CD8-positive, alpha-beta memory T cell (primary cell): ENCODE measurements at regions not wholly inside any gene's neighbourhood (a gene's known extent, or its start where the extent isn't known, plus 50 kb on each side); places are given as distances from the start of the nearest gene placed in this dataset.

ENCODE experiments used
- CTCF ChIA-PET: fragments of 350-600 bp; sonication (Branson Sonifier 250); formaldehyde crosslinking; loops from one replicate; lab custom pipeline; 2021; ENCODE audit warnings: antibody characterized with exemption; lab: Charles Lee
- POLR2A ChIA-PET: fragments of 350-600 bp; sonication (Branson Sonifier 250); formaldehyde crosslinking; loops from one replicate; lab custom pipeline; 2021; ENCODE audit warnings: antibody characterized with exemption; lab: Charles Lee
- DNase-seq, 5 donors: peaks; one replicate each; pipeline versions ENCODE4 v3.0.0 to v3.0.0-alpha.2; 2020 to 2022; ENCODE audit warnings: mixed read lengths in 1 of 5
- H3K27ac ChIP-seq: one replicate; pipeline ENCODE4 v1.7.0; 2013; ENCODE audit warnings: low read depth, mild to moderate bottlenecking, low read length, moderate library complexity
- H3K27me3 ChIP-seq: 2 replicates; pipeline ENCODE4 v1.7.0; 2013; ENCODE audit warnings: low read length, mild to moderate bottlenecking; ENCODE audit not compliant: insufficient read depth, poor library complexity, severe bottlenecking
- H3K36me3 ChIP-seq: 2 replicates; pipeline ENCODE4 v1.7.0; 2013; ENCODE audit warnings: mild to moderate bottlenecking, low read length, moderate library complexity; ENCODE audit not compliant: insufficient read depth
- H3K4me1 ChIP-seq: 2 replicates; pipeline ENCODE4 v1.7.0; 2013; ENCODE audit warnings: mild to moderate bottlenecking, low read length, moderate library complexity; ENCODE audit not compliant: insufficient read depth
- H3K4me3 ChIP-seq: 2 replicates; pipeline ENCODE4 v1.7.0; 2013; ENCODE audit warnings: mild to moderate bottlenecking, low read length
- H3K9me3 ChIP-seq: 2 replicates; pipeline ENCODE4 v1.7.0; 2013; ENCODE audit warnings: mild to moderate bottlenecking, low read length
- H3K27ac Mint-ChIP-seq, 8 donors: one replicate each; pipeline ENCODE4 v1.8.0; 2020 to 2021; ENCODE audit warnings: mixed read lengths in 8 of 8, mild to moderate bottlenecking in 6 of 8, inconsistent platforms in 3 of 8, moderate library complexity in 3 of 8
- H3K27me3 Mint-ChIP-seq, 2 donors: one replicate each; pipeline ENCODE4 v1.8.0; 2020 to 2021; ENCODE audit warnings: mixed read lengths in 2 of 2, mild to moderate bottlenecking in 1 of 2, moderate library complexity in 1 of 2
- H3K36me3 Mint-ChIP-seq, 3 donors: one replicate each; pipeline ENCODE4 v1.8.0; 2020 to 2021; ENCODE audit warnings: mixed read lengths in 3 of 3, inconsistent platforms in 1 of 3, mild to moderate bottlenecking in 1 of 3
- H3K4me1 Mint-ChIP-seq, 3 donors: one replicate each; pipeline ENCODE4 v1.8.0; 2020 to 2021; ENCODE audit warnings: mixed read lengths in 3 of 3, inconsistent platforms in 1 of 3, mild to moderate bottlenecking in 1 of 3
- H3K4me3 Mint-ChIP-seq, 7 donors: one replicate each; pipeline ENCODE4 v1.8.0; 2020 to 2021; ENCODE audit warnings: mixed read lengths in 7 of 7, mild to moderate bottlenecking in 6 of 7, moderate library complexity in 4 of 7, inconsistent platforms in 2 of 7
- H3K9me3 Mint-ChIP-seq, 5 donors: one replicate each; pipeline ENCODE4 v1.8.0; 2020 to 2022; ENCODE audit warnings: mixed read lengths in 5 of 5, mild to moderate bottlenecking in 3 of 5, moderate library complexity in 2 of 5, inconsistent platforms in 1 of 5

DNA sequence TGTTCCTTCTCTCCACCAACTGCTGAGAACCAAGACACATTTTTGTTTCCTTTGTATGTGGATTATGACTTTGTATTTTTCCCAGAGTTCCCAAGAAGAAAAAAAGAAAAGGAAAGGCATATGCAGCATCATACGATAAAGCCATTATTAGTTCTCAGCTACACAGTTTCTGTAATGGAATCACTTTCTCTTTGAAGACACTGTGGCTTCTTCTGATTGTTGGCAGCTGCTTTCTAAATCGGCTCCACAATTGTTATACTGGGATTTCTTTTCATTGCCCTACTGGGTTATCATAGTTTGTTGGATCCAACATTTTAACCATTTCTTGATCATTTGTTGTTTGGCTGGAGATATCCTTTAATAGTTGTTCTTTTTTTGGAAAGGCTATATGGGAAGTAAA lies 89.5 kb upstream of the HIVEP3 start:
- no peaks in the 10 kb centered on the region for H3K27me3 ChIP-seq
- peaks cover 28 to 58% (median 38%) of the 10 kb centered on the region in 3 donors for H3K4me1 Mint-ChIP-seq
- no peak overlapping the region for H3K27ac Mint-ChIP-seq
- no peaks in the 10 kb centered on the region for H3K27me3 Mint-ChIP-seq
- H3K9me3 Mint-ChIP-seq: no peaks in the 10 kb centered on the region
- ChIA-PET CTCF (no interaction called here), POLR2A (no interaction called here)
- H3K4me3 Mint-ChIP-seq: no peak overlapping the region
- no peak for DNase-seq
- H3K9me3 ChIP-seq: no peaks in the 10 kb centered on the region
- peaks cover 0 to 3% (median 2%) of the 10 kb centered on the region in 3 donors for H3K36me3 Mint-ChIP-seq
- no peaks in the 10 kb centered on the region for H3K4me1 ChIP-seq
- no peak overlapping the region for H3K4me3 ChIP-seq
- H3K36me3 ChIP-seq: no peaks in the 10 kb centered on the region
- H3K27ac ChIP-seq: no peak overlapping the region

GRCh38 chr1:42006836-42007235 lies 88.1 kb upstream of the HIVEP3 start:
- no peaks in the 10 kb centered on the region for H3K36me3 ChIP-seq
- H3K27ac ChIP-seq: no peak overlapping the region
- no peak overlapping the region for H3K4me3 ChIP-seq
- ChIA-PET POLR2A (no interaction called here), CTCF (no interaction called here)
- no peaks in the 10 kb centered on the region for H3K4me1 ChIP-seq
- H3K9me3 Mint-ChIP-seq: no peaks in the 10 kb centered on the region
- H3K4me3 Mint-ChIP-seq: no peak overlapping the region
- no peak for DNase-seq
- no peaks in the 10 kb centered on the region for H3K27me3 ChIP-seq
- H3K36me3 Mint-ChIP-seq: peaks cover 0 to 3% (median 2%) of the 10 kb centered on the region in 3 donors
- H3K27me3 Mint-ChIP-seq: no peaks in the 10 kb centered on the region
- H3K27ac Mint-ChIP-seq: no peak overlapping the region
- no peaks in the 10 kb centered on the region for H3K9me3 ChIP-seq
- peaks cover 28 to 58% (median 33%) of the 10 kb centered on the region in 3 donors for H3K4me1 Mint-ChIP-seq

- no peak overlapping the region for H3K27ac Mint-ChIP-seq
- no peaks in the 10 kb centered on the region for H3K27me3 Mint-ChIP-seq
- H3K4me3 ChIP-seq: no peak overlapping the region
Observed at GRCh38 chr1:42006093-42006492, 87.4 kb upstream of the HIVEP3 start.

GRCh38 chr1:42005530-42005929 lies 86.8 kb upstream of the HIVEP3 start:
- Histone ChIP-seq H3K4me3 (no peak overlapping the region), H3K36me3 (no peaks in the 10 kb centered on the region), H3K27ac (no peak overlapping the region), H3K4me1 (no peaks in the 10 kb centered on the region), H3K27me3 (no peaks in the 10 kb centered on the region), H3K9me3 (no peaks in the 10 kb centered on the region)
- CTCF ChIA-PET: no interaction called here
- POLR2A ChIA-PET: no interaction called here
- peaks cover 20 to 62% (median 23%) of the 10 kb centered on the region in 3 donors for H3K4me1 Mint-ChIP-seq
- H3K4me3 Mint-ChIP-seq: no peak overlapping the region
- peaks cover 0 to 2% (median 0%) of the 10 kb centered on the region in 3 donors for H3K36me3 Mint-ChIP-seq
- no peak overlapping the region for H3K27ac Mint-ChIP-seq
- H3K27me3 Mint-ChIP-seq: no peaks in the 10 kb centered on the region
- H3K9me3 Mint-ChIP-seq: no peaks in the 10 kb centered on the region
- no peak for DNase-seq

More at GRCh38 chr1:42006093-42006492, 87.4 kb upstream of the HIVEP3 start:
- Mint-ChIP-seq H3K4me3 (no peak overlapping the region), H3K36me3 (peaks cover 0 to 2% (median 0%) of the 10 kb centered on the region in 3 donors), H3K9me3 (no peaks in the 10 kb centered on the region), H3K4me1 (peaks cover 24 to 61% (median 28%) of the 10 kb centered on the region in 3 donors)
- Histone ChIP-seq H3K36me3 (no peaks in the 10 kb centered on the region), H3K27me3 (no peaks in the 10 kb centered on the region), H3K9me3 (no peaks in the 10 kb centered on the region), H3K4me1 (no peaks in the 10 kb centered on the region), H3K27ac (no peak overlapping the region)
- POLR2A ChIA-PET: no interaction called here
- CTCF ChIA-PET: no interaction called here
- no peak for DNase-seq

- Histone ChIP-seq H3K4me3 (no peak overlapping the region), H3K27ac (no peak overlapping the region), H3K4me1 (no peaks in the 10 kb centered on the region), H3K36me3 (no peaks in the 10 kb centered on the region), H3K9me3 (no peaks in the 10 kb centered on the region), H3K27me3 (no peaks in the 10 kb centered on the region)
- ChIA-PET CTCF (no interaction called here), POLR2A (no interaction called here)
- Mint-ChIP-seq H3K9me3 (no peaks in the 10 kb centered on the region), H3K4me3 (no peak overlapping the region), H3K27me3 (no peaks in the 10 kb centered on the region), H3K27ac (no peak overlapping the region), H3K36me3 (peaks cover 0 to 2% (median 0%) of the 10 kb centered on the region in 3 donors), H3K4me1 (peaks cover 15 to 61% (median 19%) of the 10 kb centered on the region in 3 donors)
- no peak for DNase-seq
Observed at GRCh38 chr1:42004860-42005259, 86.1 kb upstream of the HIVEP3 start.

DNA sequence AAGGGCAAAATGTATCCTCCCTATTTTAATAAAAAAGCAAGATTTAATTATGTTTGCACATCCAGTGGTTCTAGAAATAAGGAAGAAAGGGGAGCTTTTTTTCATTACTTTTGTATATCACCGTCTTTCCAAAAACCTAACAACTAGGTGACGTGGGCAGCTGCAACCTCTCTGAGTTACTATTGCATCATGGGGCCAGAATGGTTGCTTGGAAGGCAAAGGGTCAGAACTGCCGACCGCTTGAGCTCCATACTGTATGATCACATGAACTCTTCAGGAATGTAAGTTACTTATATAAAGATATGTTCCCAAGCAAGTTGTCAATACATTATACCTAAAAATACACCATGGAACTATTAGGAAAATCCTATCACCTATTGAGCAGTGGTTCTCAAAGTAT lies 85.6 kb upstream of the HIVEP3 start:
- Mint-ChIP-seq H3K4me3 (no peak overlapping the region), H3K4me1 (peaks cover 11 to 56% (median 16%) of the 10 kb centered on the region in 3 donors), H3K36me3 (peaks cover 0 to 2% (median 0%) of the 10 kb centered on the region in 3 donors), H3K27ac (no peak overlapping the region), H3K9me3 (no peaks in the 10 kb centered on the region), H3K27me3 (no peaks in the 10 kb centered on the region)
- Histone ChIP-seq H3K4me3 (no peak overlapping the region), H3K36me3 (no peaks in the 10 kb centered on the region), H3K27ac (no peak overlapping the region), H3K9me3 (no peaks in the 10 kb centered on the region), H3K27me3 (no peaks in the 10 kb centered on the region), H3K4me1 (no peaks in the 10 kb centered on the region)
- DNase-seq: no peak
- ChIA-PET CTCF (no interaction called here), POLR2A (interaction anchor here (0.6 kb wide), 1 partner anchor 16 kb away, joined by 3 read pairs; no protein-coding TSS in a partner anchor)

DNA sequence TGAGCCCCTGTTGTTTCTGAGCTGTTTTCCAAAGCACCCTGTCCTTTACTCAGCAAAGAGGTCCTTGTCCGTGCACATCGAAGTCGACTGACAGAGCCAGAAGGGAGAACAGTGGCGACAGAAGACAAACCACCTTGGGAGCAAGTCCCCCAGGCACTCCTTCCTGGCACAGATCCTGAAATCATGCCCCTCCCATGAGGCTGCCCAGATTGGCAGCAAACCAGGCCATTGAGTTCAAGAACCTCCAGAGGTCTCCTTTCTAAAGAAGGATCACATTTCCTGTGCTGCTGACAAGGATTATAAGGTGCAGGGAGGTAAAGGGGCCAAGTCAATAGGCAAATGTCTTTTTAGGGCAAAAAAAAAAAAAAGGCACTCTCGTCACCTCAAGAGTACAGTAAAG lies 84.7 kb upstream of the HIVEP3 start:
- no peaks in the 10 kb centered on the region for H3K9me3 ChIP-seq
- H3K27ac Mint-ChIP-seq: no peak overlapping the region
- no peak overlapping the region for H3K27ac ChIP-seq
- ChIA-PET CTCF (no interaction called here), POLR2A (interaction anchor here (0.6 kb wide), 1 partner anchor 15 kb away, joined by 3 read pairs; no protein-coding TSS in a partner anchor)
- peaks cover 0 to 2% (median 0%) of the 10 kb centered on the region in 3 donors for H3K36me3 Mint-ChIP-seq
- H3K4me1 ChIP-seq: no peaks in the 10 kb centered on the region
- no peak for DNase-seq
- no peak overlapping the region for H3K4me3 ChIP-seq
- H3K9me3 Mint-ChIP-seq: no peaks in the 10 kb centered on the region
- H3K27me3 Mint-ChIP-seq: no peaks in the 10 kb centered on the region
- H3K4me3 Mint-ChIP-seq: no peak overlapping the region
- H3K27me3 ChIP-seq: no peaks in the 10 kb centered on the region
- H3K36me3 ChIP-seq: no peaks in the 10 kb centered on the region
- H3K4me1 Mint-ChIP-seq: peaks cover 7 to 47% (median 7%) of the 10 kb centered on the region in 3 donors

- CTCF ChIA-PET: no interaction called here
- POLR2A ChIA-PET: no interaction called here
- no peak overlapping the region for H3K4me3 ChIP-seq
Observed at GRCh38 chr1:42002220-42002619, 83.5 kb upstream of the HIVEP3 start.

More at GRCh38 chr1:42002220-42002619, 83.5 kb upstream of the HIVEP3 start:
- Mint-ChIP-seq H3K4me3 (no peak overlapping the region), H3K27ac (no peak overlapping the region), H3K27me3 (no peaks in the 10 kb centered on the region), H3K36me3 (no peaks in the 10 kb centered on the region), H3K4me1 (peaks cover 4 to 47% (median 5%) of the 10 kb centered on the region in 3 donors), H3K9me3 (no peaks in the 10 kb centered on the region)
- DNase-seq: no peak
- Histone ChIP-seq H3K27ac (no peak overlapping the region), H3K36me3 (no peaks in the 10 kb centered on the region), H3K27me3 (no peaks in the 10 kb centered on the region), H3K9me3 (no peaks in the 10 kb centered on the region), H3K4me1 (no peaks in the 10 kb centered on the region)
